Activated T-cell treated with anti-CD3 and anti-CD28 coated beads, Interleukin-2, amount 50 U/mL, for 48 hours (primary cell): ENCODE measurements at regions not wholly inside any gene's neighbourhood (a gene's known extent, or its start where the extent isn't known, plus 50 kb on each side); places are given as distances from the start of the nearest gene placed in this dataset.

Experiments used
- DNase-seq, 2 experiments: peaks; one replicate each; pipeline ENCODE4 v3.0.0-alpha.2; 2020

DNA sequence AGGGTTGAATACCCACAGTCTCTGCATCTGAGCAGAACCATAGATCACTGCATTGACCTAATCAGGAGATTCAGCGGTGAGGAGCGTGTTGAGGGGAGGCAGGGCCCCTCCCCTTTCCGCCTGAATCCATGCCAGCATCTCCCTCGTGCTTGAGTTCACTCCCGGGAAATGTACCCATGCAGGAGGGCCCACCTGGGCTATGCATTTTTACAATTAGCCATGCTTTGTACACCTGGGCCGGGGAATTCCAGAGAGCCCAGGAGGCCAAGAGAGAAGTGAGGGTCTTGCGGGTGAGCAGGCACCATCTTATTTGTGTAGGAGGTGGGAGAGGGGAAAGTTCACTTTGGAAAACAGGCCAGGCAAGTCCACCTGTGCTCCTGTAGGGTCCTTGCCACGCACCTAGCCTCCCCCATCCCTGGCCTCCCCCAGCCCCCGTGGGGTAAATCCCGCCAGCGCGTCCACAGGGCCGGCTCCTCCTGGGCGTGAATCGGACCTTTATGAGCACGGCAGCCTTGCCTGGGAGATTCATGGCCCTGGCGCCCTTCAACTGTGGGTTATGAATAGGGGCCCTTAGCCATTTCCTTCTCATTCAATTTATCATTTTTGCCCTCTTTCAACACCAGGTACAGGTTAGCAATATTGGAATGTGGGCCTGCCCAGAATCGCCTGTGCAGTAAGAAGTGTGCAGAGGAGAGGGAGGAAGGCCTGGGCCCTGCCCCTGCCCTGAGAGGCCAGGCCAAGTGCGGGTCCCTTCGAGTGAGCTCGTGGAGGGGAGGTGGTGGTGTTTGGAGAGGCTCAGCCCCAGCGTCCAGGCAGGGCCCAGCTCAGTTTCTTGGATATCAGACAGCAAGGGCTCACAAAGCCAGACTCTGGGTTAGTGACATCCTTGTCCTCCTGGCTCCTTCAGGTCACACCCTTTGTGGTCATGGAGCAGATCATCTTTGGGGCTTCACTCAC is 84.4 kb upstream of the ACTRT2 start:
- no peak for DNase-seq

GRCh38 chr1:2937805-2938204 is 83.5 kb upstream of the ACTRT2 start:
- DNase-seq, result no peak

GRCh38 chr1:2939041-2939552 is 82.2 kb upstream of the ACTRT2 start:
- DNase-seq, result no peak

DNA sequence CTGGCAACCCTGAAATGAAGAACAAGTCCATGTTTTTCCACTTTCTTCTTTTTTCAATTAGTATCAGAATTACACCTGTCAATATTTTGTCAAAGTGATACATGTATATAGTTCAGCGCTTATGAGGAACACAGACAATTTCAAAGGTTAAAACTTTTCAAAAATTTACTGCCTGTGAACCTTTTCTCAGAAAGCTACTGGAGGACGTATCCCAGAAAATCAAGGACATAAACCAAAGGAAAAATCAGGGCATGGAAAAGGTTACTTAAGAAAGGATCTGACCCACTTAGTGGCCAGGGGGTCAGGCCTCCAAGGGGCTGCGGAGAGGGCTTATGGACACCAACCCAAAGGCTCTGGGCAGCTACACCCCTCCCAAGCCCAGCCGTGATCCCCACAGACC is 81.1 kb upstream of the ACTRT2 start:
- no peak for DNase-seq

DNA sequence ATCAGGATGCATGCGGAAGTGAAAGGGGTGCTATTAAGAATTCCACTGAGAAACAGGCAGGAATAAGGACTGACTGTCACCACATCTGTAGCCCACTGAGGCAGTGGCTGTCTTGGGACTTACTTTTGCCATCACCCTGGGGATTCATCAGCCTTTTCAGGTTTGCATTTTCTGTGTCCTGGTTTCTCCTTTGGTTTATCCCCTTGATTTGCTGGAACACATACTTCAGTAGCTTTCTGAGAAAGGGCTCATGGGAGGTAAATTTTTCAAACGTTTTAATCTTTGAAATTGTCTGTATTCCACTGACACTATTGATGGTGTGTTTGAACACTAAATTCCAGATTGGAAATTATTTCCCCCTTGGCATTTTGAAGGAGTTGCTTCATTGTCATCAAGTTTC is 80.2 kb upstream of the ACTRT2 start:
- DNase-seq, result no peak

- no peak for DNase-seq
Observed at GRCh38 chr1:2941907-2942306, 79.4 kb upstream of the ACTRT2 start.

DNA sequence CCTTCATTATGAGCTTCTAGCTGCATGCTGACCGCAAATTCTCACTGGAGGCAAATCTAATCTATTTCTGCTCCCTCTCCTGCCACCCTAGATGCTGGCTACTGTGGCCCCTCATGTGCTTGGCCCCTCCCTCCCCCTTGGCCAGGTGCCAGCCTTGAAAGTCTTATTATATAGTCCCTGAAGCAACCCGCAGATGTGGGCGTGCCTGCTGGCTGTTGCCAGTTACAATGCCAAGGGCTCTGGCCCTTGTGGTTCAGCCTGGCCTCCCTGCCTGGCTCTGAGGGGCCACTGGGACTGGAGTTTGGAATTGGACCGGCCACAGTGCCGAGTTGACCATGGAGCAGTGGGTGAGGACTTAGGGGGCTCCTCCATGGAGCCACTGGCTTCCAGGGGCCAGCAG is 78.9 kb upstream of the ACTRT2 start:
- no peak for DNase-seq

DNA sequence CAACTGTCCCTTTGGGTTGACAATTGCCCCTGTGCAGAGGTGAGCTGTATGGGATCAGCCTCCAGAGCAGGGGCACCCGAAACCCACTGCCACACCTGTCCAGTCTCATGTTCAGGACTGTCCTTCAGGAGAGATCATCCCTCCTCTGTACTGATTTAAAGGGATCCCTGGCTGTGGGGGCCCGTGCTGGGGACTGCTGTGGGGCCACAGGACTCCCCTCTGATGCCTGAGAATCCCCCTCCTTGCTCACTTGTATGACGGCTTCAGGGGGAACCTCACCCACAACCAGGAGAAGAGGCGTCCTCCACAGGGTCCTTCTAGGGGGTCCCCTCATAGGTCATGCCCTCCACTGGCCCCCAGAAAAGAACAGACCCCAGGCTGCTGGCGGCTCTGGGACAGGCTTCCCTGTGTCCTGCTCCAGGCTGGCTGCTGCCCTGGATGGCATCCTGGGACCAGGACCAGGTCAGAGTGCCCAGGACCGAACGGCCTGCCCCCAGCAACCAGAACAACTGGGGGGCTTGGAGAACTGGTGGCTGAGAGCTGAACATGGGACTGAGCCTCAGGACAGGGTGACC is 77.5 kb upstream of the ACTRT2 start:
- DNase-seq, result no peak

DNA sequence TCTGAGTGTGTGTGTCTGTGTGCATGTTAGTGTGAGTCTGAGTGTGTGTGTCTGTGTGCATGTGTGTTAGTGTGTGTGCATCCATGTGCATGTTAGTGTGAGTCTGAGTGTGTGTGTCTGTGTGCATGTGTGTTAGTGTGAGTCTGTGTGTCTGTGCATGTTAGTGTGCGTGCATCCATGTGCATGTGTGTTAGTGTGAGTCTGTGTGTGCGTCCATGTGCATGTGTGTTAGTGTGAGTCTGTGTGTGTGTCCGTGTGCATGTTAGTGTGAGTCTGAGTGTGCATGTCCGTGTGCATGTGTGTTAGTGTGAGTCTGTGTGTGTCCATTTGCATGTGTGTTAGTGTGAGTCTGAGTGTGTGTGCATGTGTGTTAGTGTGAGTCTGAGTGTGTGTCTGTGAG is 76.6 kb upstream of the ACTRT2 start:
- no peak for DNase-seq

GRCh38 chr1:2945821-2946231 is 75.4 kb upstream of the ACTRT2 start:
- DNase-seq, result no peak

DNA sequence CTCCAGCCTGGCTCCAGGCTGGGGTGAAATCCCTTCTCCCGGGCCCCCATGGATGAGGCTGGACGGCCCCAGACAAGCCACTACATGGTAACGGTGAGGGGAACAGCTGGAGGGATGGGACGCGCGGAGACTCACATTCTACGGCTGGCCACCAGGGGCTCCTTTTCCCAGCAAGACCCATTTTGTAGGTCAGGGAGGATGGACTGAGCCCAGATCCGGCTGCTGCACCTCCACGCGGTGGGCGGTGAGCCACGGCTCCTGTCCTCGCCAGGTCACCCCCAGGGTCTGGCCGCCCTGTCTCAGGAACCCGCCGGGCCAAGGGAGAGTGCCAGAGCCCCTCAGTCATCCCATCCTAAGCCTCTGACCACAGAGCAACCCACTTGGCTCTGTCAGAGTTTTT is 75.0 kb upstream of the ACTRT2 start:
- no peak for DNase-seq

GRCh38 chr1:2946999-2947690 is 74.1 kb upstream of the ACTRT2 start:
- no peak for DNase-seq

GRCh38 chr1:2948001-2948750 is 73.1 kb upstream of the ACTRT2 start:
- no peak for DNase-seq

DNA sequence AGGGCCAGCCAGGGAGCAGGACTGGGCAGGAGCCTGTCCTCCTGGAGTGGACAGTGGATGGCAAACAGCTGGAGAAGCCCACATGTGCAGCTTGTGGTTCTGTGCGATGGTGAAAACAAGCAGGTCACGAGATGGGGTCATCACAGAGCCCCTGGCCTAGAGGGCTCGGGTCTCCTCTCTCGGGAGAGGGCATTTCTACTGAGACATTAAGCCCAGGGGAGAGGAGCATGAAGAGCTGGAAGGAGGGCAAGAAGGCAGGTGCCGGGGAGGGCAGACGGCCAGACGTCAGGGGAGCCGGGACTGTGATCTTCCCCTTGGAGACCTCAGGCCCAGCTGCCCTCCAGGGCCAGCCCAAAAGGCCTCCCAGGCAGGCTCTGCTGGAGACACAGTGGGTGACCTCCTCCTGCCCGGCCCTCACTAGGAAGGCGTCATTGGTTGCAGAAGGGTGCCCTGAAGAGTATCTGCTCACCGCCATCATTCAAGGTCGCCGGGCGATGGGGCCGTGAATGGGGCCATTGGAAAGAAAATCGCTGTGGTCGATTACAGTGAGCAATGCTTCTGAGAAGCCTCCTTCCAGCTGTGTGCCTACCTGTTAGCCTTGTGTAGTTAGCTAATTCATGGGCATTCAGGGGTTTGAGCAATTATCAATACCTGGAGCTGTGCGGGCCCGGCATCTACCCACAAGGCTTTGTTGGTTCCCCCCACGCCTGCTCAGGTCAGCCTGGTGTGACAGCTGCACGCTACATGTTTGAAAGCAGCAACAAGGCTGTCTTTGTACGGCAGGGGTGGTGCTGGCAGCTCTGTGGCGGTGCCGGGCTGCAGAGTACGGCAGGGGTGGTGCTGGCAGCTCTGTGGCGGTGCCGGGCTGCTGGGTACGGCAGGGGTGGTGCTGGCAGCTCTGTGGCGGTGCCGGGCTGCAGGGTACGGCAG is 72.3 kb upstream of the ACTRT2 start:
- DNase-seq, result no peak

GRCh38 chr1:2949966-2950925 is 71.0 kb upstream of the ACTRT2 start:
- no peak for DNase-seq

- DNase-seq, result no peak
Observed at GRCh38 chr1:2950926-2951305, 70.4 kb upstream of the ACTRT2 start.

DNA sequence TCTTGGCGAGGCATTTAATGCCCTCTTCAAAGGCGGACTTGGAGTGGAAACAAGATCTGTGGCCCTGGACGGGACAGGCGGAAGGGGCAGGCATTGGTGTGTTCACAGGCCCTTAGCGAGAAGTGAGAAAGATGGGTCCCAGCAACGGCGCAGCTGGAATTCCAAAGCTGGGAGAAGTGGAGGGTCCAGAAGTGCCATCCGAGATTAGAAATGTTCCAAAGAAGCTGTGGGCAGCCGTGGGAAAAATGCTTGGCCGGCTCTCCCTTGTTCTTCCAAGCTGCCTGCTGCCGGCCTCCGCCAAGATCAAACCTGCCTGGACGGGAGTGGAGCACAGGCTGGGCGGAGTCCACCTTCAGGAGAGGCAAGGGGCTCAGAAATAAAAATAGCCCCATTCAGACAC is 69.4 kb upstream of the ACTRT2 start:
- DNase-seq, result no peak

GRCh38 chr1:2952371-2952770 is 68.9 kb upstream of the ACTRT2 start:
- DNase-seq, result no peak

DNA sequence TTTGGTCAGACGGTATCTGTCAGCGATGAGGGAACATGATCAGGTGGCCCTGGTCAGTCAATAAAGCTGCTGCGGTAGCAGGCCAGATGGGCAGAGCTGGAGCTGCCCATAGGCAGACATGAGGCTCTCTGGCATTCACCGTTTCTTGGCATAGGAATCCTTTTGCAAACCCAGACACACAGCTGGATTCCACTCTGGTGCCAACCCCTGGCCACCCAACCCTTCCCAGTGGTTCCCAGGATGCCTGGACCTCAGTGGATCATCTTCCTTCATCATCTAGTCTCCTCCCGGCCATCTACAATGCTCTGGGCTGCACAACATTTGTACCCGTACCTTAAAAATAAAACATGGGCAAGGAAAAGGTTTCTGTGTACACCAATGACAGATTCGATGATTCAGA is 68.3 kb upstream of the ACTRT2 start:
- no peak for DNase-seq

DNA sequence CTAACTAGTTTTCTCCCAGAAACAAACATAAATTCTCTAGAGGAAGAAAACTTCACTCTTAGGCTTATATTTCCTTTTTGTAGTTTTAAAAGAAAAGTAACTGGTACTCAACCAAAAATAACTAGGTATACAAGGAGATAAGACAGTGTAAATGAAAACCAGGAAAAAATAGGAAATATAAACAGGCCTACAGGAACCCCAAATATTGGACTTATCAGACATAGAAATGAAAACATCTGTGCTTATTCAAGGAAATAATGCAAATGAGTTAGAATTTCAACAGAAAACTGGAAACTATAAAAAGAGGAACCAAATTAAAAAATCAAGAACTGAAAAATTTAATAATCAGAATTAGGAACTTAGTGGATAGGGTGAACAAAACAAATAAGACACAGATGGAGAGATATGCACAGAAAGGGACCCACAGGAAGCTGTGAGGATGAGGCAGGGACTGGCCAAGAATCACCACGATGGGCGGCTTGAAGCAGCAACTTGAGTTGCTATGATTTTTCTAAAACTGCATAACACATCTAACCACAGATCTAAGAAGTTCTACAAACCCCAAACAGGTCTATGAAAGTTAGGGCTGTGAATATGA is 67.5 kb upstream of the ACTRT2 start:
- DNase-seq, result no peak
